Duodenal mucosa (tissue), 2 donors: ENCODE measurements at regions not wholly inside any gene's neighbourhood (a gene's known extent, or its start where the extent isn't known, plus 50 kb on each side); places are given as distances from the start of the nearest gene placed in this dataset.

Experiments
- H3K27ac ChIP-seq: one replicate; pipeline ENCODE4 v1.7.0; 2013; ENCODE audit warnings: low read depth, low read length
- H3K27me3 ChIP-seq, 2 donors: one replicate each; pipeline ENCODE4 v1.7.0; 2013; ENCODE audit warnings: low read length in 2 of 2, control low read depth in 1 of 2; ENCODE audit not compliant: insufficient read depth in 2 of 2, control insufficient read depth in 1 of 2
- H3K36me3 ChIP-seq, 2 donors: one replicate each; pipeline ENCODE4 v1.7.0; 2013; ENCODE audit warnings: low read length in 2 of 2, control low read depth in 1 of 2; ENCODE audit not compliant: insufficient read depth in 2 of 2, control insufficient read depth in 1 of 2
- H3K4me1 ChIP-seq, 2 donors: one replicate each; pipeline ENCODE4 v1.7.0; 2013; ENCODE audit warnings: low read length in 2 of 2, control low read depth in 1 of 2; ENCODE audit not compliant: insufficient read depth in 2 of 2, control insufficient read depth in 1 of 2
- H3K4me3 ChIP-seq, 2 donors: one replicate each; pipeline ENCODE4 v1.7.0; 2013; ENCODE audit warnings: low read length in 2 of 2, low read depth in 1 of 2
- H3K9ac ChIP-seq, 2 donors: one replicate each; pipeline ENCODE4 v1.7.0; 2013; ENCODE audit warnings: low read length in 2 of 2, low read depth in 1 of 2
- H3K9me3 ChIP-seq, 2 donors: one replicate each; pipeline ENCODE4 v1.7.0; 2013; ENCODE audit warnings: low read length in 2 of 2, control low read depth in 1 of 2; ENCODE audit not compliant: control insufficient read depth in 1 of 2

GRCh38 chr2:51969347-51969746 lies 937.4 kb upstream of the NRXN1 start:
- Histone ChIP-seq H3K9ac (no peak overlapping the region), H3K4me1 (no peaks in the 10 kb centered on the region), H3K4me3 (no peak overlapping the region), H3K27ac (no peak overlapping the region), H3K9me3 (peaks cover 0 to 6% of the 10 kb centered on the region in 2 donors), H3K36me3 (no peaks in the 10 kb centered on the region), H3K27me3 (no peaks in the 10 kb centered on the region)

DNA sequence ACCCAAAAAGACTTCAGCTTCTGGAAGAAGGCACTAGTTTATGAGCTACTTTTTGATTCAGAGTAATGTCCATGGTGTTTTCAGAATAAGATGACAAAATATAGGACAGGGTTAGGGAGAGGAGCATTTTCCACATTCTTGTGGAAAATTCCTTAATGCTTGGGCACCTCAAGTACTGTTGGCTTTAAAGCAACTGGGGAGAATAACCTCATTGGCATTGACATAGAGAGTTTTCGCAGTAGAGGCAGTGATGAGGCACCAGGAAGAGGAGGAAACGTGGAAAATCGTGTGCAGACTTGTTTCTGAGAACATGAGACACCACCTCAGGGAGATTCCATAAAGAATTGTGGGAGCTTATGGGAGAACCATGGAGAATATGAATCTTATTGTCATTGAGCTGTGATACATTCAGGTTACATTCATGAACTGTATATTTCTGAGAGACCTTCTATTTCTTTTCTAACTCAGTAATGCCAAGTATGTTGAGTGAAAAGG lies 929.0 kb upstream of the NRXN1 start:
- Histone ChIP-seq H3K27me3 (no peaks in the 10 kb centered on the region), H3K4me3 (no peak overlapping the region), H3K27ac (no peak overlapping the region), H3K36me3 (no peaks in the 10 kb centered on the region), H3K9me3 (peaks cover 0 to 4% of the 10 kb centered on the region in 2 donors), H3K9ac (no peak overlapping the region), H3K4me1 (no peaks in the 10 kb centered on the region)

DNA sequence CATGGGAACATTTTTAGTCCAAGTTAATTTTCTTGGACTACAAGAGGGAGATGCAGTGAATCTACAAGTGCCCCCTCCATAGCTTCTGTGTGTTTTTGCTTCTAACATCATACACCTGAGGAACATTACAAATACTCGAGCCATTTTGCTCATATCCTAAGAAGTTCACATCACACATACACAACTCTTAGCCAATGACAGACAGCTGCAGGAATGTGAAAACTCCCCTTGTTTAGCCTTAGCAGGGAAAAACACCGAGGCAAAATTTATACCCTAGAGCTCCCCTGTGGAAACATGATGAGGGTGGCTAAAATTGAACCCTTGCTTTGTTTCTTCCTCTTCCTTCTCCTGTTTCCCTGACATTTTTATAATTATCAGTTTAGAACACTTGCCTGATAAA lies 928.3 kb upstream of the NRXN1 start:
- Histone ChIP-seq H3K9ac (no peak overlapping the region), H3K9me3 (peaks cover 0 to 5% of the 10 kb centered on the region in 2 donors), H3K4me1 (no peaks in the 10 kb centered on the region), H3K4me3 (no peak overlapping the region), H3K27me3 (no peaks in the 10 kb centered on the region), H3K36me3 (no peaks in the 10 kb centered on the region), H3K27ac (no peak overlapping the region)

GRCh38 chr2:51959696-51960095 lies 927.8 kb upstream of the NRXN1 start:
- H3K36me3 ChIP-seq, result no peaks in the 10 kb centered on the region
- peaks cover 0 to 10% of the 10 kb centered on the region in 2 donors for H3K9me3 ChIP-seq
- no peak overlapping the region for H3K9ac ChIP-seq
- no peaks in the 10 kb centered on the region for H3K27me3 ChIP-seq
- no peak overlapping the region for H3K4me3 ChIP-seq
- H3K4me1 ChIP-seq, result no peaks in the 10 kb centered on the region
- H3K27ac ChIP-seq, result no peak overlapping the region

DNA sequence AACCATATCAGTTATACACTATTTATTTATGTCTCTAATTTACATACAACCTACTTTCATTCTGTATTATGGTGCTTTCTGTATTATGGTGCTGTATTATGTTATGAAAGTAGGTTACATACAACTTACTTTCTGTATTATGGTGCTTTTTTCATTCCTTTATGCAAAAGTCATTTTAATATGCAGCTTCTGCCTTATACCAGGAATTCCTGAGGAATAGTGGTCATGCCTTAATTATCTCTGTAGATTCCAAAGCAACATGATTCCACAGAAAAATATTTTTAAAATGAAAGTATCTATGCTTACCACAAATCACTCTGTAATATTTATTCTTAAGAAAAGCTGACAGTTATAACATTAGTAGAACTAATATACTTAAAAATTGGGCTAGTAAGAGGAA lies 922.0 kb upstream of the NRXN1 start:
- Histone ChIP-seq H3K36me3 (no peaks in the 10 kb centered on the region), H3K4me3 (no peak overlapping the region), H3K9me3 (peaks cover 9% of the 10 kb centered on the region in 2 donors), H3K9ac (no peak overlapping the region), H3K4me1 (no peaks in the 10 kb centered on the region), H3K27ac (no peak overlapping the region), H3K27me3 (no peaks in the 10 kb centered on the region)

DNA sequence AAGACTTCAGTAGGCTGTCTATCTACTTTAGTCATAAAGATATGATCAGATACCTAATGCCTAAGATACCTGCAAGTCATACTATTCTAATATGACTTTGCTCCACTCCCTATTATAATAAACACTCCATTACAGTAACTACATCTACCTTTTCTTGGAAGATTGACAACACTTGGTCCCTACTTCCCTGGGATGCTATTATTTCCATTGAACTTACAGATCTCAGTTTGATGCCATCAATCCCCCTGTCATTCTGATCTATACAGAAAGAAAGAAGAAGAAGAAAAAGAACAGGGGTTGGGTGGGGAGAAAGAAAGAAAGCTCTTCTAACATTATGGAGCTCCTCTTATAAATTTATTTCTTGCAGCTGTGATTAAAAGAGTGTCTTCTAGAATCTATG lies 889.1 kb upstream of the NRXN1 start:
- Histone ChIP-seq H3K4me3 (no peak overlapping the region), H3K36me3 (no peaks in the 10 kb centered on the region), H3K9ac (no peak overlapping the region), H3K4me1 (no peaks in the 10 kb centered on the region), H3K9me3 (peaks cover 5 to 6% of the 10 kb centered on the region in 2 donors), H3K27me3 (no peaks in the 10 kb centered on the region), H3K27ac (no peak overlapping the region)

GRCh38 chr2:51920509-51920908 lies 888.6 kb upstream of the NRXN1 start:
- H3K4me3 ChIP-seq, result no peak overlapping the region
- no peak overlapping the region for H3K27ac ChIP-seq
- peaks cover 4 to 5% of the 10 kb centered on the region in 2 donors for H3K9me3 ChIP-seq
- no peaks in the 10 kb centered on the region for H3K36me3 ChIP-seq
- no peaks in the 10 kb centered on the region for H3K4me1 ChIP-seq
- no peak overlapping the region for H3K9ac ChIP-seq
- H3K27me3 ChIP-seq, result no peaks in the 10 kb centered on the region

GRCh38 chr2:51919395-51919794 lies 887.5 kb upstream of the NRXN1 start:
- Histone ChIP-seq H3K27ac (no peak overlapping the region), H3K36me3 (no peaks in the 10 kb centered on the region), H3K27me3 (no peaks in the 10 kb centered on the region), H3K4me1 (no peaks in the 10 kb centered on the region), H3K9me3 (peaks cover 4 to 5% of the 10 kb centered on the region in 2 donors), H3K4me3 (no peak overlapping the region), H3K9ac (no peak overlapping the region)

DNA sequence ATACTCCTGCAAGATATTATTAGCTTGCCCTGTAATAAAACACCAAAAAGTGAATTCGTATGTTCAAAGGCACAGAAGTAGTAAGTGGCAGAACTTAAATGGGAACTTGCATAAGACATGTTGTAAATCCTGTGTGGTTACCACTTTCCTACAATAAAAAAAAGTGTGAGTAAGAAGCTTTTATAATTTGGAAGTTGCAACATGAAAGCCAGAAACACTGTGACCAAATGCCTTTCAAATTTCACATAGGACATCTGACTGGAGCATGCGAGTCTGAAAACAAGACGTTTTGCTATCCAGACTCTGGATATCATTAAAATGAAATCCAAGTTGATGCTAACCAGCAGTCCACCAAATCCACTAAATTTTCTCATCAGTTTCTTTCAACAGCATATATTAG lies 886.2 kb upstream of the NRXN1 start:
- no peak overlapping the region for H3K27ac ChIP-seq
- no peak overlapping the region for H3K9ac ChIP-seq
- no peaks in the 10 kb centered on the region for H3K4me1 ChIP-seq
- H3K9me3 ChIP-seq, result peaks cover 4 to 5% of the 10 kb centered on the region in 2 donors
- H3K36me3 ChIP-seq, result no peaks in the 10 kb centered on the region
- H3K27me3 ChIP-seq, result no peaks in the 10 kb centered on the region
- no peak overlapping the region for H3K4me3 ChIP-seq

- H3K27ac ChIP-seq, result no peak overlapping the region
- H3K9me3 ChIP-seq, result peaks cover 0 to 3% of the 10 kb centered on the region in 2 donors
- H3K9ac ChIP-seq, result no peak overlapping the region
- H3K4me1 ChIP-seq, result no peaks in the 10 kb centered on the region
- no peaks in the 10 kb centered on the region for H3K36me3 ChIP-seq
- H3K4me3 ChIP-seq, result no peak overlapping the region
- no peaks in the 10 kb centered on the region for H3K27me3 ChIP-seq
Measured at GRCh38 chr2:51903728-51904127, 871.8 kb upstream of the NRXN1 start.

GRCh38 chr2:51899643-51900042 lies 867.7 kb upstream of the NRXN1 start:
- Histone ChIP-seq H3K36me3 (no peaks in the 10 kb centered on the region), H3K4me3 (no peak overlapping the region), H3K4me1 (no peaks in the 10 kb centered on the region), H3K27ac (no peak overlapping the region), H3K9me3 (peaks cover 0 to 3% of the 10 kb centered on the region in 2 donors), H3K9ac (no peak overlapping the region), H3K27me3 (no peaks in the 10 kb centered on the region)
